ENCODE measurements at regions not wholly inside any gene's neighbourhood (a gene's known extent, or its start where the extent isn't known, plus 50 kb on each side); places are given as distances from the start of the nearest gene placed in this dataset.

DNA sequence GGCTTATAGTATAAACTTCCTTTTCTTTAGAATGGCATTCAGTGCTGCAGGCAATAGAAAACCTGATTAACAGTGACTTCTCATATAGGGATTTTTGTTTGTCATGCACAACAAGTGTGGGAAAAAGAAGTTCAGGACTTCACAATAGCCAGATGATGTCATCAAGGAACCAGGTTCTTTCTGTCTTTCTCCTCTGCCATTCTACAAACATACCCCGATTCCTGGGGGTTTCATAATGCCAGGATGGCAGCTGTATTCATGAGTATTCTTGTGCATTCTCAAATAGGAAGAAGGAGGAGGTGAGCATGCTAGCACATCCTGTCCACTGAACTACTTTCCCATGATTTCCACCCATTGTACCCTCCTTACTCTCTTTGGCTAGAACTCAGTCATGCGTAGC is 182.7 kb upstream of the EEA1 start:
- Histone ChIP-seq H3K4me1 (peaks cover 0 to 8% (median 4%) of the 10 kb centered on the region in 6 donors), H3K27me3 (replicated peaks in 1 of 7) (no peaks in the 10 kb centered on the region), H3K27ac (no peak overlapping the region), H3K36me3 (no peaks in the 10 kb centered on the region), H3K9me3 (no peaks in the 10 kb centered on the region), H3K4me3 (no peak overlapping the region)
- intact Hi-C loops (cut with DNase I; ENCODE audit: low total_unique reads), result no loop called here
- 83 to 89% (median 84%) methylated on average over 2 of the region's 2 CpGs for WGBS, 5 donors
- TF ChIP-seq POLR2A (IDR thresholded peaks at IDR 0.05) (no peak), POLR2AphosphoS5 (IDR thresholded peaks at IDR 0.05) (no peak)
- TF ChIP-seq, protein P1, sequence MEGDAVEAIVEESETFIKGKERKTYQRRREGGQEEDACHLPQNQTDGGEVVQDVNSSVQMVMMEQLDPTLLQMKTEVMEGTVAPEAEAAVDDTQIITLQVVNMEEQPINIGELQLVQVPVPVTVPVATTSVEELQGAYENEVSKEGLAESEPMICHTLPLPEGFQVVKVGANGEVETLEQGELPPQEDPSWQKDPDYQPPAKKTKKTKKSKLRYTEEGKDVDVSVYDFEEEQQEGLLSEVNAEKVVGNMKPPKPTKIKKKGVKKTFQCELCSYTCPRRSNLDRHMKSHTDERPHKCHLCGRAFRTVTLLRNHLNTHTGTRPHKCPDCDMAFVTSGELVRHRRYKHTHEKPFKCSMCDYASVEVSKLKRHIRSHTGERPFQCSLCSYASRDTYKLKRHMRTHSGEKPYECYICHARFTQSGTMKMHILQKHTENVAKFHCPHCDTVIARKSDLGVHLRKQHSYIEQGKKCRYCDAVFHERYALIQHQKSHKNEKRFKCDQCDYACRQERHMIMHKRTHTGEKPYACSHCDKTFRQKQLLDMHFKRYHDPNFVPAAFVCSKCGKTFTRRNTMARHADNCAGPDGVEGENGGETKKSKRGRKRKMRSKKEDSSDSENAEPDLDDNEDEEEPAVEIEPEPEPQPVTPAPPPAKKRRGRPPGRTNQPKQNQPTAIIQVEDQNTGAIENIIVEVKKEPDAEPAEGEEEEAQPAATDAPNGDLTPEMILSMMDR (IDR thresholded peaks at IDR 0.05 in 8 of 11, conservative IDR thresholded peaks at IDR 0.05 in 3 of 11), result no peak
- DNase-seq, result no peak

DNA sequence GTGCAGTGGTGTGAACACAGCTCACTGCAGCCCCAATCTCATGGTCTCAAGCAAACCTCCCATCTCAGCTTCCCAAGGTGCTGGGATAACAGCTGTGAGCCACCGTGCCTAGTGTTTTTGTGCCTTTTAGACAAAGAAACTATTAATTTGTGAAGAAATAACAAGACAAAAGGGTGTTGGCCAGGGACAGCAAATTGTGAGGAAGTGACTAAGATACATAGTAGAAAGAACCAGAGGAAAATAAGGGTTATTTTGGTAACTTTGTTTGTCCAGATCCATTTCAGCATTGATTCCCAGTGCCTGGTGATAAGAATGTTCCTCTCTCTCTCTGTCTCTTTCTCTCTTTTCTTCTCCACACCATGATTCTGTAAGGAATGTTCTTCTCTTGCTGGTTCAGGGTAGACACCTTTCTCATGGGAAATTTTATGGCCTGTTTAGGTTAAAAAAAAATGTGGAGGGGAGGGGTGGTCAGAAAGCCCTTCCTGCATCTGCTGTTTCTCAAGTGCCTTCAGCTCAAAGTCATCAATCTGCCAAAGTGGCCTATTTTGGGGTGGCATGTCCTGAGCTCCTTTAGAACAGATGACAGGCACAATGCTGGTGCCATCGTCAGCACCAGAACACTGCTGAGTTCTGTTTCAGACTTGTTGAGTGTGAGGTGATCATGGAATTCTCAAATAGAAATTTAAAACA is 184.4 kb upstream of the EEA1 start:
- WGBS, 5 donors, result 46 to 52% (median 49%) methylated on average over 2 of the region's 2 CpGs

DNA sequence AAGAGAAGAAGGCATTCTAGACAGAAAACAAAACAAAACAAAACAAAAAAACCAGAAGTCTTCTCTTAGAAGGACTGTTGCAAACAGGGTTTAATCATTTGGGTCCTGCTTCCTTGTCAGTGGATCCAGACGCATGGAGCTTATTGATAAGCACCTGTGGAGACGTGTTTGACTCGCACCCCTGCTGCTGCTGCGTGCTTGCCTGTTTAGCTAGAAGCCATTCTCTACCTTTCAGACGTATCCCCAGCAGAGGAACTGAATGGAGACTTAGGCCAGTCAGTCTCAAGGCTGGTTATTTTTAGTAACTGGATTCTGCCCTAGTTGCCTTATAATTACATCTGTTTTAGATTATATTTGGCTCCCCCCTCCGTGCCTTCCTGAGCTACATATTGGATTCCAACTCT is 186.1 kb upstream of the EEA1 start:
- WGBS, 5 donors, result 60 to 75% (median 67%) methylated on average over 6 of the region's 6 CpGs
- Histone ChIP-seq H3K27me3 (replicated peaks in 1 of 7) (no peaks in the 10 kb centered on the region), H3K4me1 (peaks cover 0 to 7% (median 0%) of the 10 kb centered on the region in 6 donors), H3K9me3 (no peaks in the 10 kb centered on the region), H3K4me3 (no peak overlapping the region), H3K36me3 (no peaks in the 10 kb centered on the region), H3K27ac (peak overlapping the region in 1 of 8 donors; percentile 15)
- DNase-seq, result no peak
- TF ChIP-seq POLR2A (IDR thresholded peaks at IDR 0.05) (no peak), POLR2AphosphoS5 (IDR thresholded peaks at IDR 0.05) (no peak)
- TF ChIP-seq, protein P1 (IDR thresholded peaks at IDR 0.05 in 8 of 11, conservative IDR thresholded peaks at IDR 0.05 in 3 of 11), result no peak
- intact Hi-C loops (cut with DNase I; ENCODE audit: low total_unique reads), result no loop called here

More for the DNA sequence above, 184.4 kb upstream of the EEA1 start:
- no peak for DNase-seq
- Histone ChIP-seq H3K4me1 (peaks cover 0 to 7% (median 0%) of the 10 kb centered on the region in 6 donors), H3K4me3 (no peak overlapping the region), H3K9me3 (no peaks in the 10 kb centered on the region), H3K27ac (no peak overlapping the region), H3K27me3 (replicated peaks in 1 of 7) (no peaks in the 10 kb centered on the region), H3K36me3 (no peaks in the 10 kb centered on the region)
- TF ChIP-seq POLR2A (IDR thresholded peaks at IDR 0.05), result no peak
- TF ChIP-seq, protein P1 (IDR thresholded peaks at IDR 0.05 in 8 of 11, conservative IDR thresholded peaks at IDR 0.05 in 3 of 11), result no peak
- no peak for TF ChIP-seq POLR2AphosphoS5 (IDR thresholded peaks at IDR 0.05)
- intact Hi-C loops (cut with DNase I; ENCODE audit: low total_unique reads), result no loop called here

DNA sequence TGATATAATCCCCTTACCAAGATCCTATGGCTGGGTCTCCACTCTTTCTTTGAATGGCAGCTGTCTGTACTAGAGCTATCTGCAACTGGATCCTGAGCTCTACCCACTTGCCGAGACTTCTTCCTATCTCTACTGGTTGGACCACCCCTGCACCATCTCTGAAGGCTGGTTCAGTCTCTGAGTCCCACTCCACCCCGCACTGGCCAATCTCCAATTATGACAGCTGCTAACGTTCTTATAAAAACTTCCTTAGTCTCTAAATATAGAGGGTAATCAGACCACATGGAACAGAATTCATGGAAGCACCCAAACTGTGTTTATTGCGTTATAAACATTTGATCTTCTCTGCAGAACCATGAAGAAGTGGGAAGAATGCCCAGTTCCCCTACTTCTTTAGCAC is 186.6 kb upstream of the EEA1 start:
- DNase-seq, result no peak
- Histone ChIP-seq H3K9me3 (no peaks in the 10 kb centered on the region), H3K4me1 (peaks cover 0 to 7% (median 0%) of the 10 kb centered on the region in 6 donors), H3K27ac (peak overlapping the region in 1 of 8 donors; percentile 15), H3K36me3 (no peaks in the 10 kb centered on the region), H3K4me3 (no peak overlapping the region), H3K27me3 (replicated peaks in 1 of 7) (no peaks in the 10 kb centered on the region)
- 63 to 72% (median 71%) methylated on average over 4 of the region's 4 CpGs for WGBS, 5 donors
- no peak for TF ChIP-seq POLR2A (IDR thresholded peaks at IDR 0.05)
- TF ChIP-seq POLR2AphosphoS5 (IDR thresholded peaks at IDR 0.05), result no peak
- TF ChIP-seq, protein P1 (IDR thresholded peaks at IDR 0.05 in 8 of 11, conservative IDR thresholded peaks at IDR 0.05 in 3 of 11), result no peak
- intact Hi-C loops (cut with DNase I; ENCODE audit: low total_unique reads), result no loop called here

All from spleen (tissue), 11 donors.